Breast epithelium (tissue), 3 donors: ENCODE measurements at regions not wholly inside any gene's neighbourhood (a gene's known extent, or its start where the extent isn't known, plus 50 kb on each side); places are given as distances from the start of the nearest gene placed in this dataset.

ENCODE experiments used
- CTCF ChIP-seq, 3 donors: fragments of 450-650 bp; IDR thresholded peaks; one replicate each; pipeline ENCODE4 v1.5.1; 2016 to 2017; ENCODE audit warnings: antibody characterized with exemption in 3 of 3, mild to moderate bottlenecking in 3 of 3, moderate library complexity in 3 of 3
- POLR2A ChIP-seq: fragments of 450-650 bp; IDR thresholded peaks from one replicate; pipeline ENCODE4 v1.6.1; 2016; ENCODE audit warnings: antibody characterized with exemption, mild to moderate bottlenecking, moderate library complexity
- POLR2AphosphoS5 ChIP-seq, 3 donors: sonication (generic); formaldehyde crosslinking; IDR thresholded peaks; one replicate each; pipeline ENCODE4 v1.6.1; 2017; ENCODE audit warnings: antibody characterized with exemption in 3 of 3

- TF ChIP-seq CTCF (IDR thresholded peaks at IDR 0.05), result no peak
- no peak for TF ChIP-seq POLR2AphosphoS5 (IDR thresholded peaks at IDR 0.05)
- no peak for TF ChIP-seq POLR2A
Observed at GRCh38 chr6:125537090-125537489, 212.3 kb upstream of the HEY2 start.
